ENCODE measurements at regions not wholly inside any gene's neighbourhood (a gene's known extent, or its start where the extent isn't known, plus 50 kb on each side); places are given as distances from the start of the nearest gene placed in this dataset.

- Histone ChIP-seq H3F3A (replicated peaks; ENCODE audit: low read depth) (no peaks in the 10 kb centered on the region), H3K4me2 (no peak overlapping the region), H3K27ac (ENCODE audit: low read depth) (no peak overlapping the region), H3K4me1 (ENCODE audit: insufficient read depth) (peaks cover 9% of the 10 kb centered on the region; the same call in 1 of the 2 replicates), H3K27me3 (ENCODE audit: insufficient read depth) (no peaks in the 10 kb centered on the region), H3K4me3 (no peak overlapping the region), H2AFZ (no peak overlapping the region), H3K9me2 (ENCODE audit: insufficient read depth) (0 out of 2 replicates have a peak, but pooled peaks cover 3% of the 10 kb centered on the region), H3K79me2 (replicated peaks; ENCODE audit: insufficient read depth) (no peaks in the 10 kb centered on the region), H4K20me1 (replicated peaks; ENCODE audit: insufficient read depth) (no peaks in the 10 kb centered on the region), H3K36me3 (ENCODE audit: insufficient read depth) (no peaks in the 10 kb centered on the region)
- Mint-ChIP-seq H3K36me3 (ENCODE audit: low read depth) (no peaks in the 10 kb centered on the region), H3K9me3 (no peaks in the 10 kb centered on the region), H3K27ac (no peak overlapping the region), H3K27me3 (ENCODE audit: insufficient read depth, low read depth, poor library complexity) (no peaks in the 10 kb centered on the region), H3K4me3 (no peak overlapping the region), H3K4me1 (peaks cover 12% of the 10 kb centered on the region; the same call in 2 of the 3 replicates)
- DNase-seq (ENCODE audit: low spot score) (no peak), ATAC-seq (no peak)
- TF ChIP-seq POLR2AphosphoS5 (IDR thresholded peaks at IDR 0.05; ENCODE audit: low read depth) (no peak), REST (IDR thresholded peaks at IDR 0.05; ENCODE audit: unreplicated experiment) (no peak), ZNF114 (CRISPR knock-in tag; IDR thresholded peaks at IDR 0.05) (no peak), CTCF (conservative IDR thresholded peaks at IDR 0.05; ENCODE audit: low read depth in 2 of 2) (no peak), CREB1 (CRISPR knock-in tag; IDR thresholded peaks at IDR 0.05; ENCODE audit: low read depth) (no peak), ETS1 (IDR thresholded peaks at IDR 0.05) (no peak), JUNB (IDR thresholded peaks at IDR 0.05; ENCODE audit: unreplicated experiment) (no peak), EZH2phosphoT487 (IDR thresholded peaks at IDR 0.05; ENCODE audit: unreplicated experiment) (no peak), NANOG (IDR thresholded peaks at IDR 0.05; ENCODE audit: borderline replicate concordance) (no peak), ZNF331 (CRISPR knock-in tag; IDR thresholded peaks at IDR 0.05; ENCODE audit: low read depth) (no peak), STAT1 (IDR thresholded peaks at IDR 0.05; ENCODE audit: unreplicated experiment) (no peak), ZNF462 (CRISPR knock-in tag; IDR thresholded peaks at IDR 0.05) (no peak), EZH2 (IDR thresholded peaks at IDR 0.05; ENCODE audit: low read depth, unreplicated experiment) (no peak)
Observed at GRCh38 chr5:74140409-74140808, 500.1 kb downstream of the ENC1 start.

Data from GM23338 (cell line).